IPS-18c (cell line): ENCODE measurements at regions not wholly inside any gene's neighbourhood (a gene's known extent, or its start where the extent isn't known, plus 50 kb on each side); places are given as distances from the start of the nearest gene placed in this dataset.

ENCODE experiments used
- H3K4me3 ChIP-seq: 2 replicates; pipeline ENCODE4 v1.7.0; 2013; ENCODE audit warnings: low read depth, mild to moderate bottlenecking, low read length, moderate library complexity; ENCODE audit not compliant: insufficient read depth
- H3K9me3 ChIP-seq: one replicate; pipeline ENCODE4 v1.6.1; 2013; ENCODE audit warnings: mild to moderate bottlenecking, low read length, moderate library complexity; ENCODE audit not compliant: control insufficient read depth, insufficient read depth

GRCh38 chr14:101444116-101444515 lies 117.2 kb upstream of the DIO3 start:
- Histone ChIP-seq H3K9me3 (no peaks in the 10 kb centered on the region), H3K4me3 (no peak overlapping the region)

GRCh38 chr14:101445278-101445677 lies 116.0 kb upstream of the DIO3 start:
- no peaks in the 10 kb centered on the region for H3K9me3 ChIP-seq
- H3K4me3 ChIP-seq = no peak overlapping the region

GRCh38 chr14:101446387-101446969 lies 114.8 kb upstream of the DIO3 start:
- Histone ChIP-seq H3K9me3 (no peaks in the 10 kb centered on the region), H3K4me3 (no peak overlapping the region)

- Histone ChIP-seq H3K9me3 (no peaks in the 10 kb centered on the region), H3K4me3 (no peak overlapping the region)
Measured at GRCh38 chr14:101449114-101449513, 112.2 kb upstream of the DIO3 start.

GRCh38 chr14:101451166-101451565 lies 110.1 kb upstream of the DIO3 start:
- Histone ChIP-seq H3K4me3 (no peak overlapping the region), H3K9me3 (no peaks in the 10 kb centered on the region)

GRCh38 chr14:101453225-101453624 lies 108.1 kb upstream of the DIO3 start:
- no peaks in the 10 kb centered on the region for H3K9me3 ChIP-seq
- no peak overlapping the region for H3K4me3 ChIP-seq

- no peaks in the 10 kb centered on the region for H3K9me3 ChIP-seq
- no peak overlapping the region for H3K4me3 ChIP-seq
Measured at GRCh38 chr14:101454229-101454628, 107.1 kb upstream of the DIO3 start.

GRCh38 chr14:101456246-101457175 lies 104.8 kb upstream of the DIO3 start:
- Histone ChIP-seq H3K4me3 (no peak overlapping the region), H3K9me3 (no peaks in the 10 kb centered on the region)

- no peak overlapping the region for H3K4me3 ChIP-seq
- no peaks in the 10 kb centered on the region for H3K9me3 ChIP-seq
Measured at GRCh38 chr14:101457301-101457935, 103.9 kb upstream of the DIO3 start.

- Histone ChIP-seq H3K9me3 (no peaks in the 10 kb centered on the region), H3K4me3 (peak overlapping the region; percentile 41; the same call in 1 of the 2 replicates)
Measured at GRCh38 chr14:101457936-101458740, 103.2 kb upstream of the DIO3 start.

- Histone ChIP-seq H3K4me3 (peak overlapping the region; percentile 41), H3K9me3 (no peaks in the 10 kb centered on the region)
Measured at GRCh38 chr14:101458741-101459550, 102.3 kb upstream of the DIO3 start.

GRCh38 chr14:101459551-101459900 lies 101.8 kb upstream of the DIO3 start:
- H3K9me3 ChIP-seq = peaks cover 2% of the 10 kb centered on the region
- H3K4me3 ChIP-seq = peak overlapping the region; percentile 41

- Histone ChIP-seq H3K4me3 (no peak overlapping the region), H3K9me3 (peaks cover 2% of the 10 kb centered on the region)
Measured at GRCh38 chr14:101460521-101460920, 100.8 kb upstream of the DIO3 start.

- peaks cover 2% of the 10 kb centered on the region for H3K9me3 ChIP-seq
- H3K4me3 ChIP-seq = no peak overlapping the region
Measured at GRCh38 chr14:101460986-101461750, 100.1 kb upstream of the DIO3 start.

GRCh38 chr14:101461891-101462290 lies 99.4 kb upstream of the DIO3 start:
- Histone ChIP-seq H3K4me3 (no peak overlapping the region), H3K9me3 (peaks cover 2% of the 10 kb centered on the region)
